ENCODE measurements at regions not wholly inside any gene's neighbourhood (a gene's known extent, or its start where the extent isn't known, plus 50 kb on each side); places are given as distances from the start of the nearest gene placed in this dataset.

DNA sequence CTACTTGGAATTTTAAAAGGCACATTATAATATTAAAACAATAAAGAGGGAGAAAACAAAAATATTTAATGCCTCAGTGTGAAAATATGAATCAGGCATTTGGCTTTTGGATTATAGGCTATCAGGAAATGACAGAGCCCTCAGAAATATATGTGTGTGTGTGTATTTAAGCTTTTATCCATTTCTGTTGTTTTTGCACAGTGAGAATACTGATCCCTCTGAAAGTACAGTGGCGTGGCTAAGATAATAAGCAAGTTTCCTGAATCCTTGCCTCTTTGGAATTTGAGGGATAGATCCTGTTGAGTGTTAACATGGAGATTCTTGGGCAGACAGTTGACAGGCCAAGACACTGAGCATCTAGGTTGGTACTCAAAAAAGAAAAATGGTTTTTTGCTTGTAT lies 234.8 kb upstream of the ZBTB20 start:
- Histone ChIP-seq H3K27ac (no peak overlapping the region), H3K4me2 (no peak overlapping the region), H2AFZ (ENCODE audit: low read depth) (no peak overlapping the region), H3K36me3 (ENCODE audit: insufficient read depth) (no peaks in the 10 kb centered on the region), H3K4me3 (IDR thresholded peaks at IDR 0.05; ENCODE audit: insufficient read depth, low read depth, low read length) (no peak overlapping the region), H3K4me1 (ENCODE audit: low read depth, poor library complexity, severe bottlenecking) (no peaks in the 10 kb centered on the region), H4K20me1 (ENCODE audit: insufficient read depth) (no peaks in the 10 kb centered on the region), H3K27me3 (ENCODE audit: insufficient read depth, low read depth) (no peaks in the 10 kb centered on the region), H3K79me2 (ENCODE audit: insufficient read depth, low read depth) (no peaks in the 10 kb centered on the region), H3K9ac (no peak overlapping the region)
- TF ChIP-seq, protein P1, sequence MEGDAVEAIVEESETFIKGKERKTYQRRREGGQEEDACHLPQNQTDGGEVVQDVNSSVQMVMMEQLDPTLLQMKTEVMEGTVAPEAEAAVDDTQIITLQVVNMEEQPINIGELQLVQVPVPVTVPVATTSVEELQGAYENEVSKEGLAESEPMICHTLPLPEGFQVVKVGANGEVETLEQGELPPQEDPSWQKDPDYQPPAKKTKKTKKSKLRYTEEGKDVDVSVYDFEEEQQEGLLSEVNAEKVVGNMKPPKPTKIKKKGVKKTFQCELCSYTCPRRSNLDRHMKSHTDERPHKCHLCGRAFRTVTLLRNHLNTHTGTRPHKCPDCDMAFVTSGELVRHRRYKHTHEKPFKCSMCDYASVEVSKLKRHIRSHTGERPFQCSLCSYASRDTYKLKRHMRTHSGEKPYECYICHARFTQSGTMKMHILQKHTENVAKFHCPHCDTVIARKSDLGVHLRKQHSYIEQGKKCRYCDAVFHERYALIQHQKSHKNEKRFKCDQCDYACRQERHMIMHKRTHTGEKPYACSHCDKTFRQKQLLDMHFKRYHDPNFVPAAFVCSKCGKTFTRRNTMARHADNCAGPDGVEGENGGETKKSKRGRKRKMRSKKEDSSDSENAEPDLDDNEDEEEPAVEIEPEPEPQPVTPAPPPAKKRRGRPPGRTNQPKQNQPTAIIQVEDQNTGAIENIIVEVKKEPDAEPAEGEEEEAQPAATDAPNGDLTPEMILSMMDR (conservative IDR thresholded peaks at IDR 0.05; ENCODE audit: low read depth, low read length): no peak

DNA sequence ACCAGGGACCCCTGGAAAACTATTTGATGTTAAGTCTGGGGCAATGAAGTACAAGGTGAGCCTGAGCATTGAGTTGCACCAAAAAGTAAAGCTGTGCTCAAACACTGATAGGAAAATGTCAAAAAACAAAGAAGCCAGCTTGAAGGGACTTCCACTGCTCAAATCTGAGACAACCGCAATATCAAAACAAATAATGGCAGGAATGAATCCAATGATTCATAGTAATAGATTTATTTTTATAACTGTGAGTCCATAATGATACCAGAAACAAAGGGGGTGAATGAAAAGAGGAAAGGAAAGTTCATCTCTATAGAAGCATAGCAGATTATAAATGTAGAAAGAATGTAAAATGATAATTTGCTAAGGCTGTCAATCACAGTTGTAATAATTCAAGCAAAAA lies 237.3 kb upstream of the ZBTB20 start:
- no peak overlapping the region for H3K9ac ChIP-seq
- no peak overlapping the region for H2AFZ ChIP-seq (ENCODE audit: low read depth)
- H3K27ac ChIP-seq: no peak overlapping the region
- no peaks in the 10 kb centered on the region for H3K79me2 ChIP-seq (ENCODE audit: insufficient read depth, low read depth)
- TF ChIP-seq, protein P1 (conservative IDR thresholded peaks at IDR 0.05; ENCODE audit: low read depth, low read length): no peak
- H3K36me3 ChIP-seq (ENCODE audit: insufficient read depth): no peaks in the 10 kb centered on the region
- H3K4me1 ChIP-seq (ENCODE audit: low read depth, poor library complexity, severe bottlenecking): no peaks in the 10 kb centered on the region
- H3K27me3 ChIP-seq (ENCODE audit: insufficient read depth, low read depth): no peaks in the 10 kb centered on the region
- H3K4me2 ChIP-seq: no peak overlapping the region
- no peak overlapping the region for H3K4me3 ChIP-seq (IDR thresholded peaks at IDR 0.05; ENCODE audit: insufficient read depth, low read depth, low read length)
- H4K20me1 ChIP-seq (ENCODE audit: insufficient read depth): no peaks in the 10 kb centered on the region

DNA sequence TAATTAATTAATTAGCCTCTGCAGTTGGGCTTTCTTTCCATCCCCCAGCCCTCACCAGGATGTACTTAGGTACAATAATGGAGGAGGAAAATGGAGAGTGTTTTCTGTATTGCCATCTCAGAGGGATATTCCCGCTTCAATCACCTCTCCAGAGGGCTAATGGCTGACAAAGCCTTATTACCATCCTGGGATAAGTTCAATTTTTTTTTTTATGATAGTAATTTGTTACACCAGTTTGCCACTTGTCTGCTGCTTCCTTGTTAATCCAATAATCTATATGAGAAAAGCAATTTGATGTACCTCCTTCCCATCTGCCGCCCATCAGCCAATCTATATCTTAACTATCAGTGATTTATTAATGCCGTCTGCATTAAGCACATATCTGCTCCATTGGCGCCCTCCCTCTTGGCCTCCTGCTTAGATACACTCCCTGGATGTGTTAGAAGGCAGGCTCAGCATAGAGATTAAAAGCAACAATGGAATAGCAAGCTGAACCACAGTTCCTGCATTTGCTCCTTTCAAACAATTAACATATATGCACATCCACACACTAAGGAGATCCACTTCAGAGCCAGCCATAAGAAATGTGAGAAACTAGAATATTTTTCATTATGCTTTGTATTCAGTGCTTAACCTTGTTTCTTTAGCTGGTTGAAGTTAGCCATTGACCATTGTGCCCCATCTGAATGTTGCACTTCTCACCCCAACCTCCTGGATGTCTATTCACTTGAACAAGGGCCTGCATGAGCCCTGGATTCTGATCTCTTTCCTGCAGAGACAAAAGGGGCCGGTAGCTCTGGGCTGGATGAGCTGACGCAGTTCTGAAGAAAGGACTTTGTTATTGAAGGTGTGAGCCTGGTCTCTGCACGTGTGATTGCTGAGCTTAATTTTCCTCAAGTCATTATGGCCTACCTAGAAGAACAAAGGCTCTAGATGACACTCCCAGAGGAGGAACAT lies 237.3 kb upstream of the GAP43 start:
- Histone ChIP-seq H3K4me2 (no peak overlapping the region), H3K4me3 (IDR thresholded peaks at IDR 0.05; ENCODE audit: insufficient read depth, low read depth, low read length) (no peak overlapping the region), H3K4me1 (ENCODE audit: low read depth, poor library complexity, severe bottlenecking) (no peaks in the 10 kb centered on the region), H3K27me3 (ENCODE audit: insufficient read depth, low read depth) (no peaks in the 10 kb centered on the region), H3K79me2 (ENCODE audit: insufficient read depth, low read depth) (no peaks in the 10 kb centered on the region), H3K27ac (no peak overlapping the region), H2AFZ (ENCODE audit: low read depth) (no peak overlapping the region), H4K20me1 (ENCODE audit: insufficient read depth) (no peaks in the 10 kb centered on the region), H3K36me3 (ENCODE audit: insufficient read depth) (no peaks in the 10 kb centered on the region), H3K9ac (no peak overlapping the region)
- TF ChIP-seq, protein P1 (conservative IDR thresholded peaks at IDR 0.05; ENCODE audit: low read depth, low read length): no peak

DNA sequence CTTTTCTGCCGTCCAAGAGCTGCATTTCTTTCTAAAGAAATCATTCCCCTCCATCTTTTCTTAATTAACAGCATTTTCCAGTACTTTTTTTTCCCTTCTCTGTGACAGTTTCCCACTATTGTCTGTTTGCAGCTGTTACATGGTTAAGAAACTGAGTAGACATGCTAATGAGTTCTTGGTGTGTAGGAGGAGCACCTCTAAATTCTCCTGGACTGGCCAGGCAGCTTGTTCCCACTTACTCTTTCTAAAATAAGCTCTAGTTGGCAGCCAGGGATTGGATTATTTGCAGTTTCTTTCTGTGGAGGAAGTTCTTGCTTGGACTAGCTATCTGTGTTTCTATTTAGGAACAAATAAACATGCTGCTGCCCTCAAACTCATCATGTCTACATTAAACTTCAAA lies 235.1 kb upstream of the GAP43 start:
- no peak overlapping the region for H2AFZ ChIP-seq (ENCODE audit: low read depth)

More for the DNA sequence above, 235.1 kb upstream of the GAP43 start:
- Histone ChIP-seq H3K27ac (no peak overlapping the region), H3K36me3 (ENCODE audit: insufficient read depth) (no peaks in the 10 kb centered on the region), H3K79me2 (ENCODE audit: insufficient read depth, low read depth) (no peaks in the 10 kb centered on the region), H3K9ac (no peak overlapping the region), H3K4me3 (IDR thresholded peaks at IDR 0.05; ENCODE audit: insufficient read depth, low read depth, low read length) (no peak overlapping the region), H3K4me1 (ENCODE audit: low read depth, poor library complexity, severe bottlenecking) (no peaks in the 10 kb centered on the region), H4K20me1 (ENCODE audit: insufficient read depth) (no peaks in the 10 kb centered on the region), H3K4me2 (no peak overlapping the region), H3K27me3 (ENCODE audit: insufficient read depth, low read depth) (no peaks in the 10 kb centered on the region)
- TF ChIP-seq, protein P1 (conservative IDR thresholded peaks at IDR 0.05; ENCODE audit: low read depth, low read length): no peak
